GM21447 (cell line): ENCODE measurements at regions not wholly inside any gene's neighbourhood (a gene's known extent, or its start where the extent isn't known, plus 50 kb on each side); places are given as distances from the start of the nearest gene placed in this dataset.

Experiments used
- ATAC-seq: cut with Tn5 transposase; IDR thresholded peaks from one replicate; pipeline ENCODE4 v1.9.1; 2021; ENCODE audit not compliant: unreplicated experiment

GRCh38 chr2:143965493-143966164 is 554.3 kb downstream of the ZEB2 start:
- ATAC-seq: no peak

GRCh38 chr2:143964891-143965290 is 555.0 kb downstream of the ZEB2 start:
- ATAC-seq: no peak

- no peak for ATAC-seq
Measured at GRCh38 chr2:143960177-143960576, 559.7 kb downstream of the ZEB2 start.

GRCh38 chr2:143957321-143957720 is 562.6 kb downstream of the ZEB2 start:
- no peak for ATAC-seq

GRCh38 chr2:143955401-143956065 is 564.4 kb downstream of the ZEB2 start:
- no peak for ATAC-seq

- no peak for ATAC-seq
Measured at GRCh38 chr2:143954844-143955243, 565.1 kb downstream of the ZEB2 start.

- ATAC-seq: no peak
Measured at GRCh38 chr2:143954186-143954585, 565.7 kb downstream of the ZEB2 start.

- no peak for ATAC-seq
Measured at GRCh38 chr2:143953451-143954030, 566.4 kb downstream of the ZEB2 start.

- ATAC-seq: no peak
Measured at GRCh38 chr2:143952536-143952935, 567.4 kb downstream of the ZEB2 start.

- ATAC-seq: no peak
Measured at GRCh38 chr2:143950704-143951103, 569.2 kb downstream of the ZEB2 start.

- ATAC-seq: no peak
Measured at GRCh38 chr2:143949121-143949848, 570.6 kb downstream of the ZEB2 start.

- ATAC-seq: no peak
Measured at GRCh38 chr2:143948710-143949109, 571.2 kb downstream of the ZEB2 start.

GRCh38 chr2:143946436-143947391 is 573.2 kb downstream of the ZEB2 start:
- ATAC-seq: no peak

- ATAC-seq: no peak
Measured at GRCh38 chr2:143942486-143942885, 577.4 kb downstream of the ZEB2 start.

GRCh38 chr2:143940720-143941119 is 579.2 kb downstream of the ZEB2 start:
- no peak for ATAC-seq

GRCh38 chr2:143939626-143940330 is 580.1 kb downstream of the ZEB2 start:
- ATAC-seq: no peak

- ATAC-seq: peak; percentile 10
Measured at GRCh38 chr2:143937723-143938350, 582.1 kb downstream of the ZEB2 start.

- peak; percentile 58 for ATAC-seq
Measured at GRCh38 chr2:143936848-143937722, 582.8 kb downstream of the ZEB2 start.

- no peak for ATAC-seq
Measured at GRCh38 chr2:143936538-143936847, 583.4 kb downstream of the ZEB2 start.
